Raji (cell line): ENCODE measurements at regions not wholly inside any gene's neighbourhood (a gene's known extent, or its start where the extent isn't known, plus 50 kb on each side); places are given as distances from the start of the nearest gene placed in this dataset.

ENCODE experiments used
- POLR2A ChIP-seq: IDR thresholded peaks from 2 replicates; pipeline ENCODE4 v1.6.1; 2011; ENCODE audit warnings: low read depth, low read length, control low read depth; ENCODE audit not compliant: insufficient read depth

GRCh38 chr3:177426878-177427495 lies 229.7 kb upstream of the TBL1XR1 start:
- no peak for TF ChIP-seq POLR2A

GRCh38 chr3:177427540-177427939 lies 230.3 kb upstream of the TBL1XR1 start:
- no peak for TF ChIP-seq POLR2A

GRCh38 chr3:177429079-177429478 lies 231.8 kb upstream of the TBL1XR1 start:
- no peak for TF ChIP-seq POLR2A

GRCh38 chr3:177429771-177430170 lies 232.5 kb upstream of the TBL1XR1 start:
- TF ChIP-seq POLR2A = no peak

GRCh38 chr3:177430653-177431052 lies 233.4 kb upstream of the TBL1XR1 start:
- TF ChIP-seq POLR2A = no peak

GRCh38 chr3:177431525-177432176 lies 234.4 kb upstream of the TBL1XR1 start:
- TF ChIP-seq POLR2A = no peak

- TF ChIP-seq POLR2A = no peak
Observed at GRCh38 chr3:177435301-177435700, 238.0 kb upstream of the TBL1XR1 start.

GRCh38 chr3:177437513-177438337 lies 240.4 kb upstream of the TBL1XR1 start:
- no peak for TF ChIP-seq POLR2A

- TF ChIP-seq POLR2A = no peak
Observed at GRCh38 chr3:177438596-177439220, 241.4 kb upstream of the TBL1XR1 start.

- TF ChIP-seq POLR2A = no peak
Observed at GRCh38 chr3:177439694-177440269, 242.5 kb upstream of the TBL1XR1 start.

GRCh38 chr3:177440456-177441104 lies 243.3 kb upstream of the TBL1XR1 start:
- TF ChIP-seq POLR2A = no peak

GRCh38 chr3:177441276-177441812 lies 244.1 kb upstream of the TBL1XR1 start:
- TF ChIP-seq POLR2A = no peak

- no peak for TF ChIP-seq POLR2A
Observed at GRCh38 chr3:177441813-177442646, 244.7 kb upstream of the TBL1XR1 start.

GRCh38 chr3:177443469-177443868 lies 246.2 kb upstream of the TBL1XR1 start:
- TF ChIP-seq POLR2A = no peak
